NCI-H1417 treated with DMSO at 0.1 percent for 48 hours (cell line): ENCODE measurements at regions not wholly inside any gene's neighbourhood (a gene's known extent, or its start where the extent isn't known, plus 50 kb on each side); places are given as distances from the start of the nearest gene placed in this dataset.

Experiments used
- DNase-seq: peaks from one replicate; lab custom pipeline; 2025; lab: John Stamatoyannopoulos, UW

DNA sequence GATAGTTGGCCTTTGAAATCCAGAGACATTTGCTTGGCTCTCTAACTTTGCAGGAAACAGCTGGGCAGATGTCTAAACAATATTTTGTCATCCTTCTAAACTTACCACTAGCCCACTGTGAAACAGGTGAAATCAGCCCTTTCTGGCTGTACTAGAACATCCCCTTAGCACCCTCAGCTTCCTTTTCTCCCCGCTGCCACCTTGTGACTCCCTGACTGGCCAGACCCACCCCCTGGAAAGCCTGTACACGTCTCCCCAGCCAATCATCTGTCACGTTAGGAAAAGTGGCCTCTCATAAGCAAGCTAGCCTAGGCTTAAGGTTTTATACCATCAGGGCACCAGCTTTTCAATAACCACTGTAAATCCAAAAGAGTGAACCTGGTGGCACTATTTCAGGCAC is 88.6 kb upstream of the E2F3 start:
- no peak for DNase-seq

GRCh38 chr6:20313960-20314530 is 87.6 kb upstream of the E2F3 start:
- DNase-seq, result no peak

- DNase-seq, result no peak
These were observed 86.5 kb upstream of the E2F3 start for GRCh38 chr6:20314866-20315845.

GRCh38 chr6:20317430-20317829 is 84.2 kb upstream of the E2F3 start:
- DNase-seq, result no peak

- no peak for DNase-seq
These were observed 82.8 kb upstream of the E2F3 start for GRCh38 chr6:20318851-20319387.

- no peak for DNase-seq
These were observed 81.9 kb upstream of the E2F3 start for GRCh38 chr6:20319520-20320357.

DNA sequence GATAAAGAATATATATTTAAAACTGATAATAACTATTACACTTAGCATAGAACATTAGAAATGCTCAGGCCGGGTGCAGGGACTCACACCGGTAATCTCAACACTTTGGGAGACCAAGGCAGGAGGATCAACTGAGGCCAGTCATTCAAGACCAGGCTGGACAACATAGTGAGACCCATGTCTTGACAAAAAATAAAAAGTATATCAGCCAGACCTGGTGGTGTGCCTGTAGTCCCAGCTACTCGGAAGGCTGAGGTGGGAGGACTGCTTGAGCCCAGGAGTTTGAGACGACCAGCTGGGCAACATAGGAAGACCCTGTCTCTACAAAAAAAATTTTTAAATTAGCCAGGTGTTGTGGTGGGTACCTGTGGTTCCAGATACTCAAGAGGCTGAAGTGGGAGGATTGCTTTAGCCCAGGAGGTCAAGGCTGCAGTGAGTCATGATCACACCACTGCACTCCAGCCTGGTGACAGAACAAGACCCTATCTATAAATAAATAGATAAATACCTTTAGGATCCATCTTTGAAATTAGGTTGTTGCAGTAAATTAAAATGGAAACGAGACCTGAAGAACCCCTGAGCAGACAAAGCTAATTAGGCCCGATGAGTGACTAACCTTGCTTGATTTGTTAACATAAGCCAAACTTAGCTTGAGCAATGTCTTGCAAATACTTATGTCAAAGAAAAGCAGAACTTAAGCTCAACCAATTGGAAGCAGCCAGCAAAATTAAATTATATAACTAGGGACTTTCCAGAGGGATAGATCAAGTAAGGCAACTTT is 75.8 kb upstream of the E2F3 start:
- DNase-seq, result no peak

DNA sequence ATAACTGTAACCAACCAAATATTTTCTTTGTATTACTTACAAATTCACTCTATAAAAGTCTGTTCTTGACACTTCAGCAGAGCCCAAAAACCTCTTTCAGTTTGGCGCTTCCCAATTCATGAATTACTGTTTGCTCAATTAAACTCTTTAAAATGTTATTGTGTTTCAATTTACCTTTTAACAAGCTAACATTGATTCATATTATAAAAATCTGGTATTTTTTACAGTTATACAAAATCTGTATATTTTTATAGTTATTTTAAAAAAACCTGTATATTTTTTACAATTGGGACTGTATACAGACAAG is 75.3 kb upstream of the E2F3 start:
- DNase-seq, result no peak

GRCh38 chr6:20327141-20327540 is 74.5 kb upstream of the E2F3 start:
- no peak for DNase-seq

GRCh38 chr6:20328266-20328923 is 73.3 kb upstream of the E2F3 start:
- no peak for DNase-seq

GRCh38 chr6:20328924-20329300 is 72.8 kb upstream of the E2F3 start:
- no peak for DNase-seq

- no peak for DNase-seq
These were observed 70.6 kb upstream of the E2F3 start for GRCh38 chr6:20331042-20331441.

- no peak for DNase-seq
These were observed 70.1 kb upstream of the E2F3 start for GRCh38 chr6:20331625-20332024.

DNA sequence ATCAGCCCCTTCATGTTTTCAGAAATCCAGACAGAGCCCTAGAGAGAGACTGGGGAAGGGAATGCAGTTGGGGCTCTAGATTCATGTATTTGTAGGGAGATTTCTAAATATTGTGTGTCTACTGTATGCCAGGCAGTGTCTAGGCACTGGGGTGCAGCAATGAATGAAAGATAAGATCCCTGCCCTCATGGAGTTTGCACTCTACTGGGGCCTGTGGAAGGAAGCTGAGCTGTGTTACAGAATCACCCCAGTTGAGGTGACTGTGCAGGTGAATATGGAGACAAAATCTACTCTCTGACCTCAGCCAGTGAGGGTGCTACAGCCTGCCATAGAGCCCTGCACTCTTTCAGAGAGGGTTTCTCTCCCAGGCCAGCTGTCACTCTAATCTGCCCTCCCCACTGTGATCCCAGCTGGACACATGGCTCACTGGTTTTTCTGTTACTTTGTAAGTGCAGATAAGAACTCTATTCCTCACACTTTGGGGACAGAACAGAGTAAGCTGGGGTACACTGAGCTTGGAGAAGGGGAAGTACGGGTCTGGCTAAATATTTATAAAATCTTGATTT is 69.2 kb upstream of the E2F3 start:
- no peak for DNase-seq

- no peak for DNase-seq
These were observed 67.9 kb upstream of the E2F3 start for GRCh38 chr6:20333721-20334269.

DNA sequence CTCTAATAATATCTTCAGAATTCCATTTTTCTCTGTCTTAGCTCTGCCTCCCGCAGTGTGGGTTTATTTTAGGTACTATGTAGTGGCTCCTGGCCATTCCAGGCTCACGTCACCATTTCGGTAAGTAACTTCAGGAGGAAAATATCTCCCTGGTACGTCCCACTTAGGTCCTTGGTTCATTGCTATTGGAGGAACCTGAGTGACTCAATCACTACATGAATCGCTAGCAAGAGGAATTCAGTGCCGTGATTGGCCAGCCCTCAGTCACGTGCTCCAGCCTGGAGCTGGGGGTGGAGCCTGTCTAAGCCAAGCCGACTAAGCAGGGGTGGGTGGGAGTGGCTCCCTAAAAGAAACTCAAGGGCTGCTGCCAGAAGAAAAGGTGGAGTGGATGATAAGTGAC is 67.3 kb upstream of the E2F3 start:
- DNase-seq, result no peak

DNA sequence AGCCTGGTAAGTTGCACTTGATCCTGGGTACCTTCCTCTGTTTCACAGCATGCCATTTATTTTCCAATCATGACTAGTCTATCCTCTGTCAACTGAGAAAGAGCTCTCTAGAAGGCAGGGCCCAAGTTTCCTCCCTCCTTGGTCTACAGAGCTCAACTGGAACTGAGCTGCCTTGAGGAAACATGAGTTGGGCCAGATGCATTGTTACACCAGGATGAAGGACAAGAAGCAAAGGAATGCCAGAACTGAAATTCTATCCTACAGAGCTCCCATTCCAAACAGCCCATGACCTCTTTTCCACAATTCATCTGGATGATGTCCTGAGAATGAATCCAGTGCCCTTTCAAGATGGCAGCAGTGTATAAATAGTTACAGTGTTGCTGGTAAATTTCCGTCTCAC is 66.7 kb upstream of the E2F3 start:
- no peak for DNase-seq

GRCh38 chr6:20335872-20336271 is 65.8 kb upstream of the E2F3 start:
- no peak for DNase-seq

DNA sequence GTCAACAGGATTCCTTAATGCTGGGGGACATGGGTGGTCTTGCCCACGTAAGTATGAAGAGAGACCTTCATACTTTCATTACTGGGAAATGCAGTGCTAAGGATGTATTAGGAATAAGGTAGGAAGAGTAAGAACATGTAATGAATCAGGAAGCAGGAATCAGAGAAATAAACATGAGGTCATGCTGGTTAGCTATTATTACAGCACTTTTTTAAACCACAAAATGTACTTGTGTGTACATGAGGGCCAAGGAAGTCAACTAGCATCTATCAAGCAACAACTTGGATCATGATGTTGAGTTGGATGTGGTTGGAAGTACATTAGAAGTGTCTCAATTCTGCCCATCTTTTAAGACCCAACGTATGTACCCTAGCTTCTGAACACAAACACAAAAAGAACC is 63.5 kb upstream of the E2F3 start:
- no peak for DNase-seq

DNA sequence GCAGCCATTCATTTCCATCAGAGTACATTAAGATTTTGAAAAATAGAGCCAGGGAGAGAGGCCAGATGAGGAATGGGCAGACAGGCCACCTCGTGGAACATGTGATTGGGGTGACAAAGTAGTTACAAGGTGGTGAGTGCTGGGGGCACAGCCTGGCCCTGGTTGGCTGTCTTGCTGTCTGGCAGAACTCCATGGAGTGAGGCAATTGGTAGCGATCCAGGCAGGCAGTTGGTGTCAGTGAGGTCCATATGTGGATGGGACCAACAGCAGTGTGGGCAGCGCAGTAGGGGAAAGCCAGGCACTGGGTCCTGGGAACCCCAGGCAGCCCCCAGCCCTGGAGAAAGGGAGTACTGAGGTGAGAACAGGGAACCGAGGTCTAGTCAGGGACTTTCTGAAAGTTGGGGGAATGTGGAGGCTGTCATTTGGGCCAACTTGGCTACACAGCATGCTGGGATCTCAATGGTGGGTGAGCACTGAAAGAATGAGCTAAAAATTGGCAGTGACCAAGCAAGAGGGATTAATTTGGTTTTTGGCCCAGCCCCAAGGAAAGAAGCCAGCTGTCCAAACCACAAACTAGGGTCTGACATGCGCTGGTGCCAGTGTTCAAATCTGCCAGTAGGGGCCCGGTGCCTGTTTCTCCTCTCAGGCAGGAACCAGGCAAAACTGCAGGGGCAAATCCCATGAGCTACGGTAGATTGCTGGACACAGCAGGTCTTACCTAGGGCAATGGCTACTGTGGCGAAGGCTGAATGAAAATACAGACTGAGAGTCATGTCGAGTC is 61.4 kb upstream of the E2F3 start:
- DNase-seq, result no peak
